Ammon's horn (tissue), 1 donor: ENCODE measurements at regions not wholly inside any gene's neighbourhood (a gene's known extent, or its start where the extent isn't known, plus 50 kb on each side); places are given as distances from the start of the nearest gene placed in this dataset.

Experiments used
- DNase-seq: peaks from one replicate; pipeline ENCODE4 v3.0.0-alpha.2; 2016; ENCODE audit warnings: low spot score

- DNase-seq, result no peak
Measured at GRCh38 chr6:147867433-147868226, 359.1 kb downstream of the SAMD5 start.

GRCh38 chr6:147868427-147869190, 360.1 kb downstream of the SAMD5 start:
- DNase-seq, result no peak

GRCh38 chr6:147869201-147869600, 360.7 kb downstream of the SAMD5 start:
- no peak for DNase-seq

GRCh38 chr6:147869869-147870268, 361.4 kb downstream of the SAMD5 start:
- no peak for DNase-seq

- no peak for DNase-seq
Measured at GRCh38 chr6:147870506-147871110, 362.1 kb downstream of the SAMD5 start.

GRCh38 chr6:147872002-147872401, 363.5 kb downstream of the SAMD5 start:
- DNase-seq, result no peak

GRCh38 chr6:147873816-147874215, 365.3 kb downstream of the SAMD5 start:
- no peak for DNase-seq

GRCh38 chr6:147874322-147874721, 365.8 kb downstream of the SAMD5 start:
- DNase-seq, result no peak

- DNase-seq, result no peak
Measured at GRCh38 chr6:147879031-147879580, 370.6 kb downstream of the SAMD5 start.

GRCh38 chr6:147881432-147881831, 372.9 kb downstream of the SAMD5 start:
- no peak for DNase-seq

GRCh38 chr6:147888374-147888773, 379.9 kb downstream of the SAMD5 start:
- DNase-seq, result no peak

GRCh38 chr6:147891671-147892070, 383.2 kb downstream of the SAMD5 start:
- no peak for DNase-seq

GRCh38 chr6:147892476-147892875, 384.0 kb downstream of the SAMD5 start:
- DNase-seq, result no peak

GRCh38 chr6:147895272-147895671, 386.8 kb downstream of the SAMD5 start:
- DNase-seq, result no peak

- DNase-seq, result no peak
Measured at GRCh38 chr6:147900247-147900830, 391.8 kb downstream of the SAMD5 start.

GRCh38 chr6:147903321-147903720, 394.8 kb downstream of the SAMD5 start:
- no peak for DNase-seq

GRCh38 chr6:147903931-147904330, 395.4 kb downstream of the SAMD5 start:
- no peak for DNase-seq

GRCh38 chr6:147904416-147904815, 395.9 kb downstream of the SAMD5 start:
- DNase-seq, result no peak

- no peak for DNase-seq
Measured at GRCh38 chr6:147905711-147906110, 397.2 kb downstream of the SAMD5 start.

GRCh38 chr6:147906361-147906760, 397.9 kb downstream of the SAMD5 start:
- DNase-seq, result no peak

- DNase-seq, result no peak
Measured at GRCh38 chr6:147909640-147910039, 401.1 kb downstream of the SAMD5 start.

- DNase-seq, result no peak
Measured at GRCh38 chr6:147910281-147910680, 401.8 kb downstream of the SAMD5 start.
